ENCODE measurements at regions not wholly inside any gene's neighbourhood (a gene's known extent, or its start where the extent isn't known, plus 50 kb on each side); places are given as distances from the start of the nearest gene placed in this dataset.
"Not testable (repeated sequence)": the region's sequence is repeated elsewhere in the genome, so short reads cannot be mapped to it uniquely, and the experiment has no call there.

DNA sequence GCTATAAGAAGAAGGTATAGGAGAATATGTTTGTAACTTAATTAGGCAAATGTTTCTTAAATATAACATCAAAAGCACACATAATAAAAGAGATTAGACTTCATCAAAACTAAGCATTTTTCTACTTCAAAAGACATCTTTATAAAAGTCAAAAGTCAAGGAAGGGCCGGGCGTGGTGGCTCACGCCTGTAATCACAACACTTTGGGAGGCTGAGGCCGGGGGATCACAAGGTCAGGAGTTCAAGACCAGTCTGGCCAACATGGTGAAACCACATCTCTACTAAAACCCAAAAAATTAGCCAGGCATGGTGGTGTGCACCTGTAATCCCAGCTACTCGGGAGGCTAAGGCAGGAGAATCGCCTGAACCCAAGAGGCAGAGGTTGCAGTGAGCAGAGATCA lies 951.0 kb upstream of the C9orf72 start:
- TF ChIP-seq, protein P1, sequence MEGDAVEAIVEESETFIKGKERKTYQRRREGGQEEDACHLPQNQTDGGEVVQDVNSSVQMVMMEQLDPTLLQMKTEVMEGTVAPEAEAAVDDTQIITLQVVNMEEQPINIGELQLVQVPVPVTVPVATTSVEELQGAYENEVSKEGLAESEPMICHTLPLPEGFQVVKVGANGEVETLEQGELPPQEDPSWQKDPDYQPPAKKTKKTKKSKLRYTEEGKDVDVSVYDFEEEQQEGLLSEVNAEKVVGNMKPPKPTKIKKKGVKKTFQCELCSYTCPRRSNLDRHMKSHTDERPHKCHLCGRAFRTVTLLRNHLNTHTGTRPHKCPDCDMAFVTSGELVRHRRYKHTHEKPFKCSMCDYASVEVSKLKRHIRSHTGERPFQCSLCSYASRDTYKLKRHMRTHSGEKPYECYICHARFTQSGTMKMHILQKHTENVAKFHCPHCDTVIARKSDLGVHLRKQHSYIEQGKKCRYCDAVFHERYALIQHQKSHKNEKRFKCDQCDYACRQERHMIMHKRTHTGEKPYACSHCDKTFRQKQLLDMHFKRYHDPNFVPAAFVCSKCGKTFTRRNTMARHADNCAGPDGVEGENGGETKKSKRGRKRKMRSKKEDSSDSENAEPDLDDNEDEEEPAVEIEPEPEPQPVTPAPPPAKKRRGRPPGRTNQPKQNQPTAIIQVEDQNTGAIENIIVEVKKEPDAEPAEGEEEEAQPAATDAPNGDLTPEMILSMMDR (IDR thresholded peaks at IDR 0.05): not testable (repeated sequence)
- not testable (repeated sequence) for TF ChIP-seq POLR2A (IDR thresholded peaks at IDR 0.05)

Measured in testis (tissue), 2 donors.